ENCODE measurements at regions not wholly inside any gene's neighbourhood (a gene's known extent, or its start where the extent isn't known, plus 50 kb on each side); places are given as distances from the start of the nearest gene placed in this dataset.

DNA sequence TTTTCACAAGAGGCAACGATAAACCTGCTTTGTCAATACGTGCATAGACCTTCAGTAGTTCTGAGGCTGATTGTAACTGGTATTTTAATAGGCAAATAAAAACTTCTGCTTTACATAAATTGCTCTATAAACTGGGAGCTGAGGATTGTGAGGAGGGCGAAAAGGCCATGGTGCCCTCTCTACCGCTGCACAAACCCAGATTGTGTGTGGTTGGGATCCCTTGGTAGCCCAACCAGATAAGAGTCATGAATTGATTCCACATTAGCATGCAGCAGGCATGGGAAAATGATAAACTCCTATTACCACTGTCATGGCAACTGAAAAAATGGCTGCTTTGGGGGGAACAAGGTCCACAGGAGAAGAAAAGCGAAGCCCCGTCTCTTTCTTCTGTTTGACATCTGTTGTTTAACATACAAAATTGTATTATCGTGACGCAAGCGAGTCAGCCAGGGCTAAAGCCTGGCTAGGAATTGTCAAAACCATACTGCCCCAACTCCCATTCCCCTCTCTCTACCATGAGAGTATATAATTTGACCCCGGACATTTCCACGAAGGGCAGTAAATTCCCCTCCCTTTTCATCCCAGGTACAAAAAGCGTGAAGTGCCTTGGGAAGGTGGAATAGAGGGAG is 157.8 kb upstream of the SALL4 start:
- TF ChIP-seq, protein P1, sequence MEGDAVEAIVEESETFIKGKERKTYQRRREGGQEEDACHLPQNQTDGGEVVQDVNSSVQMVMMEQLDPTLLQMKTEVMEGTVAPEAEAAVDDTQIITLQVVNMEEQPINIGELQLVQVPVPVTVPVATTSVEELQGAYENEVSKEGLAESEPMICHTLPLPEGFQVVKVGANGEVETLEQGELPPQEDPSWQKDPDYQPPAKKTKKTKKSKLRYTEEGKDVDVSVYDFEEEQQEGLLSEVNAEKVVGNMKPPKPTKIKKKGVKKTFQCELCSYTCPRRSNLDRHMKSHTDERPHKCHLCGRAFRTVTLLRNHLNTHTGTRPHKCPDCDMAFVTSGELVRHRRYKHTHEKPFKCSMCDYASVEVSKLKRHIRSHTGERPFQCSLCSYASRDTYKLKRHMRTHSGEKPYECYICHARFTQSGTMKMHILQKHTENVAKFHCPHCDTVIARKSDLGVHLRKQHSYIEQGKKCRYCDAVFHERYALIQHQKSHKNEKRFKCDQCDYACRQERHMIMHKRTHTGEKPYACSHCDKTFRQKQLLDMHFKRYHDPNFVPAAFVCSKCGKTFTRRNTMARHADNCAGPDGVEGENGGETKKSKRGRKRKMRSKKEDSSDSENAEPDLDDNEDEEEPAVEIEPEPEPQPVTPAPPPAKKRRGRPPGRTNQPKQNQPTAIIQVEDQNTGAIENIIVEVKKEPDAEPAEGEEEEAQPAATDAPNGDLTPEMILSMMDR (IDR thresholded peaks at IDR 0.05; ENCODE audit: borderline replicate concordance, extremely low read depth, low read length, poor library complexity, severe bottlenecking) = no peak
- no peak for TF ChIP-seq EZH2 (IDR thresholded peaks at IDR 0.05; ENCODE audit: borderline replicate concordance, low read depth, low read length, severe bottlenecking)

Measured in DND-41 (cell line).